HG02852 (cell line): ENCODE measurements at regions not wholly inside any gene's neighbourhood (a gene's known extent, or its start where the extent isn't known, plus 50 kb on each side); places are given as distances from the start of the nearest gene placed in this dataset.
"Not testable (repeated sequence)": the region's sequence is repeated elsewhere in the genome, so short reads cannot be mapped to it uniquely, and the experiment has no call there.

Experiments used
- ATAC-seq: cut with Tn5 transposase; IDR thresholded peaks from one replicate; pipeline ENCODE4 v1.9.1; 2021; ENCODE audit warnings: mild to moderate bottlenecking, moderate library complexity; ENCODE audit not compliant: unreplicated experiment

- no peak for ATAC-seq
These were observed 147.9 kb downstream of the SOX4 start for GRCh38 chr6:21741221-21742109.

GRCh38 chr6:21742238-21742660 is 148.7 kb downstream of the SOX4 start:
- no peak for ATAC-seq

- no peak for ATAC-seq
These were observed 150.8 kb downstream of the SOX4 start for GRCh38 chr6:21744331-21744730.

- no peak for ATAC-seq
These were observed 152.2 kb downstream of the SOX4 start for GRCh38 chr6:21745543-21746337.

GRCh38 chr6:21747441-21747840 is 153.9 kb downstream of the SOX4 start:
- no peak for ATAC-seq

- no peak for ATAC-seq
These were observed 154.9 kb downstream of the SOX4 start for GRCh38 chr6:21748343-21749056.

- no peak for ATAC-seq
These were observed 156.2 kb downstream of the SOX4 start for GRCh38 chr6:21749754-21750153.

- ATAC-seq: no peak
These were observed 157.0 kb downstream of the SOX4 start for GRCh38 chr6:21750575-21750974.

GRCh38 chr6:21751608-21752007 is 158.1 kb downstream of the SOX4 start:
- no peak for ATAC-seq

GRCh38 chr6:21752054-21752811 is 158.7 kb downstream of the SOX4 start:
- no peak for ATAC-seq

GRCh38 chr6:21753241-21754108 is 159.9 kb downstream of the SOX4 start:
- no peak for ATAC-seq

- ATAC-seq: no peak
These were observed 161.3 kb downstream of the SOX4 start for GRCh38 chr6:21754891-21755290.

- no peak for ATAC-seq
These were observed 162.9 kb downstream of the SOX4 start for GRCh38 chr6:21756487-21756886.

GRCh38 chr6:21757392-21757791 is 163.8 kb downstream of the SOX4 start:
- not testable (repeated sequence) for ATAC-seq

GRCh38 chr6:21759721-21760120 is 166.2 kb downstream of the SOX4 start:
- ATAC-seq: no peak

GRCh38 chr6:21761053-21761730 is 167.6 kb downstream of the SOX4 start:
- not testable (repeated sequence) for ATAC-seq

- ATAC-seq: no peak
These were observed 171.4 kb downstream of the SOX4 start for GRCh38 chr6:21764989-21765388.

- ATAC-seq: no peak
These were observed 174.5 kb downstream of the SOX4 start for GRCh38 chr6:21767891-21768648.
